RWPE1 (cell line): ENCODE measurements at regions not wholly inside any gene's neighbourhood (a gene's known extent, or its start where the extent isn't known, plus 50 kb on each side); places are given as distances from the start of the nearest gene placed in this dataset.

ENCODE experiments used
- CTCF ChIA-PET: fragments of 350-600 bp; sonication (Branson Sonifier 250); formaldehyde crosslinking; extraction: SDS; loops from one replicate; lab custom pipeline; 2021; lab: Yijun Ruan, JAX
- POLR2A ChIA-PET: fragments of 400-600 bp; formaldehyde crosslinking; extraction: SDS; loops from one replicate; lab custom pipeline; 2020; ENCODE audit warnings: antibody characterized with exemption; ENCODE audit not compliant: low non-redundant PET; lab: Yijun Ruan, JAX
- DNase-seq: peaks from one replicate; pipeline ENCODE4 v3.0.0; 2012; ENCODE audit warnings: low spot score
- H3K27ac ChIP-seq: fragments of 450-650 bp; 2 replicates; pipeline ENCODE4 v1.5.1; 2017
- TF ChIP-seq, protein P1 (sequence below): fragments of 450-650 bp; conservative IDR thresholded peaks from 2 replicates; pipeline ENCODE4 v1.5.1; 2017; ENCODE audit warnings: low read depth, mild to moderate bottlenecking

DNA sequence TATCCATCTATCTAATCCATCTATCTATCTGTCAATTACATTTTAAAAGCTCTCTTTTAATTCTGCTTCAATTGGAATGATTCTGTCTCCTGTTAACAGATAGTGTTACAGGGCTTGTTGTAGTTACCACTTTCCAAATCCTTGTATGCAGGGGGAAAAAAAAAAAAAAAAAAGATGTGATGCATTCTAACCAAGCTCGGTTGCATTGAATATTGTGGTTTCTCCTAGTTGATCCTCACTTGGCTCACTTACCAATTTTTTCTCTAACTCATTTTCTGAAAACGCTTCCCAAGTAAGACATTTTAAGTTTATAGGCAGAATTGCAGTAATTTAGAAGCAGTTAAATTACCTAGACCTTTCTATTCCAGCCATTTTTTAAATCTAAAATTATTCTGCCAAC, 327.9 kb upstream of the PITX2 start:
- no peak overlapping the region for H3K27ac ChIP-seq
- DNase-seq: no peak
- TF ChIP-seq, protein P1, sequence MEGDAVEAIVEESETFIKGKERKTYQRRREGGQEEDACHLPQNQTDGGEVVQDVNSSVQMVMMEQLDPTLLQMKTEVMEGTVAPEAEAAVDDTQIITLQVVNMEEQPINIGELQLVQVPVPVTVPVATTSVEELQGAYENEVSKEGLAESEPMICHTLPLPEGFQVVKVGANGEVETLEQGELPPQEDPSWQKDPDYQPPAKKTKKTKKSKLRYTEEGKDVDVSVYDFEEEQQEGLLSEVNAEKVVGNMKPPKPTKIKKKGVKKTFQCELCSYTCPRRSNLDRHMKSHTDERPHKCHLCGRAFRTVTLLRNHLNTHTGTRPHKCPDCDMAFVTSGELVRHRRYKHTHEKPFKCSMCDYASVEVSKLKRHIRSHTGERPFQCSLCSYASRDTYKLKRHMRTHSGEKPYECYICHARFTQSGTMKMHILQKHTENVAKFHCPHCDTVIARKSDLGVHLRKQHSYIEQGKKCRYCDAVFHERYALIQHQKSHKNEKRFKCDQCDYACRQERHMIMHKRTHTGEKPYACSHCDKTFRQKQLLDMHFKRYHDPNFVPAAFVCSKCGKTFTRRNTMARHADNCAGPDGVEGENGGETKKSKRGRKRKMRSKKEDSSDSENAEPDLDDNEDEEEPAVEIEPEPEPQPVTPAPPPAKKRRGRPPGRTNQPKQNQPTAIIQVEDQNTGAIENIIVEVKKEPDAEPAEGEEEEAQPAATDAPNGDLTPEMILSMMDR: no peak
- CTCF ChIA-PET: no interaction called here
- POLR2A ChIA-PET: no interaction called here

DNA sequence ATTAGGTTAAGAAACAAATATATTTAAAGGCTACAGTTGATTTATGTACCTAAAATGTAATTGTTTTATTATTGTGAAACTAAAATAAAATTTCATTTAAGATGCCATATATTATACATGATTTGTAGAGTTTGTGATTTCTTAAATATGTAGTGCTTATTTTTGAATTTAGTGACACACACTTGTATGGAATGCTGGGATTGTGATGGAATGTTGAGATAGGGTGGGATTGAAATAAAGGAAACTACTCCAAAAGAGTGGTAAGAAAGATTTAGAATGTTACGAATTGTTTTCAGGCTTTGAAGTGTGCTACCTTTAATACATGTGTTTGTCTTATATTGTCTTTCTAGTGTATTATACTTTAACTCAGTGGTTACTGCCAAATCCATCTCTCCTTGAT, 330.3 kb upstream of the PITX2 start:
- no peak for DNase-seq
- no peak overlapping the region for H3K27ac ChIP-seq
- TF ChIP-seq, protein P1: no peak
- ChIA-PET POLR2A (no interaction called here), CTCF (no interaction called here)

DNA sequence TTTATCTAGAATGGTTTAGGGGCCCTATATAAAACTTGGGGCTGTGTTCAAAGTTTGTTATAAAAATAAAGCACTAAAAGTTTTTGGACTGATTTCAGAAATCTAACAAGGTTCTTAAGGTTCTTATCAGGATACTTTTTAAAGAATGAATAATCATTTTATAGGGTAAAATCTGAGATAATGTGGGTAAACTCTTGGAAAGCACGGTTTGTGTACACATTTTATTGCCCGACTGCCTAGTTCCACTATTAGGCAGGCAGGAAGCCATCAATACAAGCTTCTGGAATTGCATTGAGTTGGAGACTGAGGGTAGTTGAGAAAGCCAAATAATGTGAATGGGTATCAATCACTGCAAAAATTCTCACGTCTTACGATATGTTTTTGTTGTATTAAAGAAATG, 331.0 kb upstream of the PITX2 start:
- no peak overlapping the region for H3K27ac ChIP-seq
- ChIA-PET CTCF (interaction anchor here (0.7 kb wide), 1 partner anchor 17 kb away, joined by 4 read pairs; no protein-coding TSS in a partner anchor), POLR2A (no interaction called here)
- DNase-seq: no peak
- TF ChIP-seq, protein P1: no peak

DNA sequence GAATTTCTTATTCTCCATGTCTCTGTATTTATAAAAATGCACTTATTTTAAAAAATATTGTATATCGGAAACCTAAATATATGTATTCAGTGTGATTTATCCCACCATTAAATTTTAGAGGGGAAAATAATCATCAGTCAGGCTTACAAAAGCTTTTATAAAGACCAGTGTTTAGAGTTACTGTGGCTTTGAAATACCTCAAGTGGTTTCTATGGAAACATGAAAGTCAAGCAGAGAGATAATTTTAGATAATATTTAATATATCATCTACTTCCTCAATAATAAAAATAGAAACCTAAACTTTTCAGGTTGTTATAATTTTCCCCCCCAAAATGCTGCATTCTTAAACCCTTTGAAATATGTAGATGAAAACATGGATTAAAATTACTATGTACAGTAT, 332.9 kb upstream of the PITX2 start:
- DNase-seq: no peak
- ChIA-PET POLR2A (no interaction called here), CTCF (no interaction called here)
- TF ChIP-seq, protein P1: no peak
- H3K27ac ChIP-seq: no peak overlapping the region

DNA sequence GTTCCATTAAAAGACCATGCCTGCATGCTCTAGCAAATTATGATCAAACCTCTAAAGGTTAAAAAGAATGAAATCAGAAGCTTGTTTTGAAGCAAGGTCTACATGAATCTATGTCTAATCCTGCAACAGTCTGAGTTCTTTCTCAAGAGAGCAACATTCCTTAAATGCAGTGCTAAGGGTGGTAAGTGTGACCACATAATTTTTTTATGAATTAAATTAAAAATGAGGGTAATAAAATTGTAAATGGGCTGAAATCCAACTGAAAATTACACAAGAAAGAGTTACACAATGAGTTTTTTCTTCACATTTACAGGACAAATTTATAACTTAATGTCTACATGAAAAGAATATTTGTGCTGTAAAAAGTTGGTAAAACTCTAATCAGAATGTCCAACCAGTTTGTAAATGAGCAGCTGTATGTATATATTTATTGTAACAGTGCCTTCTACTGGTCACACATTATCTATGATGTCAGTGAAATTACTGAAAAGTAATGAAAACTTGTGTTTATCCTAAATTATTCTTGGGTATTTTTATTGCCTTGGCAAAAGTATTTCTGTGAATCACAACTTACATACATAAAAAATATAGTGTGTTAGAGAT, 336.3 kb upstream of the PITX2 start:
- TF ChIP-seq, protein P1: peak; percentile 22
- DNase-seq: no peak
- CTCF ChIA-PET: interaction anchor here (0.5 to 0.7 kb wide), 2 partner anchors 38 to 325 kb away, joined by 4 to 5 read pairs; no protein-coding TSS in a partner anchor
- H3K27ac ChIP-seq: no peak overlapping the region
- POLR2A ChIA-PET: no interaction called here

DNA sequence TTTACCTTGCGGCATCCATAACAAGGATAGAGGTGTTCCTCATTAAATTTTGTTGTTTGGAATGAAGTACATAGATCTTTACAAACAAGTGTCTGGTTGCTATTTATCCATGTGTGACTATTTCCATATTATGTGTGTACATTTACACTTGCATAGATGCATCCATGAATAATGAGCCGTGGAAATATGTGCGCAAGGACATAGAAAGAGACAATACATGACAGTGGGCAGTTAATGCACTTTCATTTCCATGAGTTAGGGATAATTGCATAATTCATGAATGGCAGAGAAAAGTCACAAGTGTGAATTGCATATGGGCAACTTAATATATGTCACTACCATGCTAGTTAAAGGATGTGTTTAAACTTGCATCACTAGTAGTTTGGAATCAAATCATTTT, 338.2 kb upstream of the PITX2 start:
- CTCF ChIA-PET: no interaction called here
- POLR2A ChIA-PET: no interaction called here
- H3K27ac ChIP-seq: no peak overlapping the region
- TF ChIP-seq, protein P1: no peak
- DNase-seq: no peak
